HepG2 (cell line): ENCODE measurements at regions not wholly inside any gene's neighbourhood (a gene's known extent, or its start where the extent isn't known, plus 50 kb on each side); places are given as distances from the start of the nearest gene placed in this dataset.

Source experiments
- ATAC-seq: fragments of 200-7000 bp; cut with Tn5 transposase; 3 replicates; pipeline ENCODE4 v1.9.1; 2020; ENCODE audit warnings: mild to moderate bottlenecking, moderate library complexity
- BruUV-seq: library from RNA; stranded (reverse); fragments of 400-500 nt; replicated peaks from 2 replicates; lab custom pipeline; 2021; lab: Mats Ljungman, UMichigan
- CTCF ChIA-PET: fragments of 300-600 bp; formaldehyde crosslinking; extraction: SDS; loops from one replicate; lab custom pipeline; 2021; ENCODE audit warnings: low total read pairs, inconsistent platforms, low intra/inter-chr PET ratio; lab: Yijun Ruan, JAX
- POLR2A ChIA-PET: fragments of 350-600 bp; sonication (Branson Sonifier 250); formaldehyde crosslinking; loops from one replicate; lab custom pipeline; 2020; ENCODE audit warnings: antibody characterized with exemption, inconsistent platforms; lab: Yijun Ruan, JAX
- DNase-seq: peaks from one replicate; pipeline ENCODE4 v3.0.0-alpha.2; 2015; ENCODE audit warnings: low spot score
- FAIRE-seq: peaks from 3 replicates; lab custom pipeline; 2011; peaks lifted over from hg19 to GRCh38; lab: Jason Lieb, UNC
- H2AFZ ChIP-seq: one replicate; pipeline ENCODE4 v1.6.1; 2011; ENCODE audit warnings: low read length, inconsistent platforms
- H3K27ac ChIP-seq: fragments of 300-600 bp; 3 replicates; pipeline ENCODE4 v1.8.0; 2011; ENCODE audit warnings: mixed run types, mild to moderate bottlenecking, mixed read lengths, low read length, inconsistent platforms; ENCODE audit not compliant: insufficient read depth; ENCODE audit errors: extremely low read length
- H3K27me3 ChIP-seq, 2 experiments: fragments of 200-600 bp in 1 of 2; 2 replicates in 1 of 2; 3 replicates in 1 of 2; pipeline versions ENCODE4 v1.6.0 to v1.8.0; 2011; ENCODE audit warnings: low read length in 2 of 2, mild to moderate bottlenecking in 2 of 2, moderate library complexity in 2 of 2, inconsistent platforms in 1 of 2; ENCODE audit not compliant: insufficient read depth in 2 of 2, control insufficient read depth in 1 of 2
- H3K36me3 ChIP-seq, 2 experiments: fragments of 200-600 bp in 1 of 2; replicated peaks in 1 of 2; 2 replicates in 1 of 2; 3 replicates in 1 of 2; pipeline versions ENCODE4 v1.5.1 to v1.8.0; 2011; ENCODE audit warnings: low read length in 2 of 2, inconsistent platforms in 1 of 2; ENCODE audit not compliant: insufficient read depth in 2 of 2, control insufficient read depth in 1 of 2
- H3K4me1 ChIP-seq: 2 replicates; pipeline ENCODE4 v1.5.1; 2012; ENCODE audit warnings: low read length, inconsistent platforms; ENCODE audit not compliant: insufficient read depth
- H3K4me2 ChIP-seq: 2 replicates; pipeline ENCODE4 v1.6.0; 2011; ENCODE audit warnings: low read depth, low read length, inconsistent platforms
- H3K4me3 ChIP-seq, 3 experiments: fragments of 200-600 bp in 1 of 3; sonication (generic), shearing (Covaris generic) in 1 of 3; replicated peaks in 1 of 3; 2 replicates each; pipeline ENCODE4 v1.5.1; 2011 to 2016; ENCODE audit warnings: low read length in 3 of 3, inconsistent platforms in 2 of 3, low read depth in 2 of 3, mild to moderate bottlenecking in 2 of 3, control low read depth in 1 of 3, mixed read lengths in 1 of 3; ENCODE audit not compliant: insufficient read depth in 1 of 3
- H3K79me2 ChIP-seq: one replicate; pipeline ENCODE4 v1.6.1; 2011; ENCODE audit warnings: low read length, inconsistent platforms; ENCODE audit not compliant: insufficient read depth
- H3K9ac ChIP-seq: 2 replicates; pipeline ENCODE4 v1.6.0; 2011; ENCODE audit warnings: mild to moderate bottlenecking, low read depth, low read length, inconsistent platforms; ENCODE audit not compliant: insufficient read depth
- H3K9me3 ChIP-seq: 2 replicates; pipeline ENCODE4 v1.5.1; 2012; ENCODE audit warnings: mild to moderate bottlenecking, low read length
- H4K20me1 ChIP-seq: 2 replicates; pipeline ENCODE4 v1.6.0; 2011; ENCODE audit warnings: inconsistent platforms, mild to moderate bottlenecking, low read length, moderate library complexity; ENCODE audit not compliant: insufficient read depth
- DBP ChIP-seq: sonication (generic); formaldehyde crosslinking; IDR thresholded peaks from 2 replicates; pipeline ENCODE4 v1.4.0; 2020; ENCODE audit warnings: missing genetic modification reagents; ENCODE audit errors: not compliant biosample characterization
- ETS1 ChIP-seq: sonication (generic); formaldehyde crosslinking; IDR thresholded peaks from 2 replicates; pipeline ENCODE4 v1.4.0; 2020; ENCODE audit warnings: missing genetic modification reagents
- GTF3A ChIP-seq: sonication (generic); formaldehyde crosslinking; conservative IDR thresholded peaks from 2 replicates; pipeline ENCODE4 v1.4.0; 2020; ENCODE audit warnings: mild to moderate bottlenecking, missing genetic modification reagents
- HES4 ChIP-seq: sonication (generic); formaldehyde crosslinking; IDR thresholded peaks from 2 replicates; pipeline ENCODE4 v1.9.0; 2021; ENCODE audit warnings: mild to moderate bottlenecking, missing genetic modification reagents, borderline replicate concordance
- MIER2 ChIP-seq: IDR thresholded peaks from 2 replicates; pipeline ENCODE4 v1.6.1; 2016; ENCODE audit warnings: missing biosample characterization, missing genetic modification reagents
- MXI1 ChIP-seq: IDR thresholded peaks from 3 replicates; pipeline ENCODE4 v1.6.1; 2012; ENCODE audit warnings: low read depth, low read length, inconsistent platforms, borderline replicate concordance
- RAD21 ChIP-seq: fragments of 450-650 bp; formaldehyde crosslinking; IDR thresholded peaks from 2 replicates; pipeline ENCODE4 v1.5.0; 2020; ENCODE audit warnings: mild to moderate bottlenecking
- RFXAP ChIP-seq: sonication (generic); formaldehyde crosslinking; IDR thresholded peaks from 2 replicates; pipeline ENCODE4 v1.4.0; 2020; ENCODE audit warnings: missing genetic modification reagents, borderline replicate concordance
- SRSF1 ChIP-seq: fragments of 200-400 bp; formaldehyde crosslinking; optimal IDR thresholded peaks from 2 replicates; pipeline ENCODE3; 2017; ENCODE audit warnings: mild to moderate bottlenecking, low read depth, low read length, moderate library complexity
- ZBTB8A ChIP-seq: sonication (generic); formaldehyde crosslinking; IDR thresholded peaks from 2 replicates; pipeline ENCODE4 v1.4.0; 2020; ENCODE audit warnings: mild to moderate bottlenecking, low read depth, missing genetic modification reagents, borderline replicate concordance
- ZNF33B ChIP-seq: sonication (generic); formaldehyde crosslinking; IDR thresholded peaks from 2 replicates; pipeline ENCODE4 v1.5.1; 2020; ENCODE audit warnings: mild to moderate bottlenecking, missing genetic modification reagents
- ZNF354B ChIP-seq: sonication (generic); formaldehyde crosslinking; IDR thresholded peaks from 2 replicates; pipeline ENCODE4 v1.8.0; 2022; ENCODE audit warnings: mild to moderate bottlenecking, missing genetic modification reagents
- ZNF382 ChIP-seq: sonication (generic); formaldehyde crosslinking; IDR thresholded peaks from 2 replicates; pipeline ENCODE4 v1.5.0; 2020; ENCODE audit warnings: missing genetic modification reagents, mild to moderate bottlenecking, borderline replicate concordance
- ZNF850 ChIP-seq: sonication (generic); formaldehyde crosslinking; conservative IDR thresholded peaks from 2 replicates; pipeline ENCODE4 v1.9.0; 2021; ENCODE audit warnings: mild to moderate bottlenecking, missing genetic modification reagents
- ZNF879 ChIP-seq: sonication (generic); formaldehyde crosslinking; IDR thresholded peaks from 2 replicates; pipeline ENCODE4 v1.8.1; 2023; ENCODE audit warnings: missing genetic modification reagents
- WGBS: methylation state at CpG from one replicate; pipeline ENCODE4 v1.1.6; 2017; ENCODE audit warnings: low lambda C conversion rate; 5-methylcytosine and 5-hydroxymethylcytosine counted together
- in situ Hi-C: cut with HindIII; loops from 2 replicates; pipeline ENCODE4 v1.10.0; 2017; ENCODE audit warnings: low pct_unique_long_range_greater_than_20kb; ENCODE audit not compliant: extremely low pct_ligation_motif_present
- intact Hi-C: fragments of 100-400 bp; cut with micrococcal nuclease; formaldehyde crosslinking; loops from one replicate; pipeline ENCODE4 v1.10.0; 2022; ENCODE audit not compliant: unreplicated experiment

DNA sequence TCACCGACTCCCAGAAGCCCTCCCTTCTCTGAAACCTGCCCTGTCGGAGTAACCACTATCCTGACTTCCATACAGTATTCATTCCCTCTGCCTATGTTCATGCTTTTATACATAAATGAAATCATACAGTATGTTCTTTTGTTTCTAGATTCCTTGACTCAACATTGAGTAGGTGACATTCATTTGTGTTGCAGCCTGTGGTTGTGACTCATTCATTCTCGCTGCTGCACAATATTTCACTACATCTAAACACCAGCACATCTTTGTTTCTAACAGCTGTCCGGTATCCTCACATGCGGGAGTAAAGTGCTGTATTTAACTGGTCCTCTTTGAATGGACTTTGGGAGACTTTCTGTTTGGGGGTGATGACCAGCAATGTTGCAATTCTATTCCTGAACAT, 135.0 kb upstream of the FOXF1 start:
- no peak for ATAC-seq
- 18% methylated on average over 5 of the region's 5 CpGs for WGBS
- Histone ChIP-seq H2AFZ (no peak overlapping the region), H3K27me3 (peaks cover 16 to 84% of the 10 kb centered on the region in 2 experiments), H3K4me3 (no peak overlapping the region), H4K20me1 (no peaks in the 10 kb centered on the region; the same call in 1 of the 2 replicates), H3K9ac (no peak overlapping the region), H3K4me2 (no peak overlapping the region), H3K9me3 (peaks cover 6% of the 10 kb centered on the region; the same call in 1 of the 2 replicates)
- ChIA-PET CTCF (no interaction called here), POLR2A (no interaction called here)
- DNase-seq, result no peak
- in situ Hi-C loops, result no loop called here
- no peak for FAIRE-seq
- intact Hi-C loops, result no loop called here
- TF ChIP-seq ZBTB8A, result no peak
- TF ChIP-seq ZNF354B (CRISPR knock-in tag), result no peak
- TF ChIP-seq ZNF33B, result no peak
- no peak for TF ChIP-seq MXI1
- TF ChIP-seq, all 625 proteins: peak for 0
- H3K27ac ChIP-seq, result no peak overlapping the region
- no peaks in the 10 kb centered on the region for H3K79me2 ChIP-seq
- H3K36me3 ChIP-seq, result no peaks in the 10 kb centered on the region
- H3K4me1 ChIP-seq, result no peaks in the 10 kb centered on the region
- no TSS peak for BruUV-seq

GRCh38 chr16:86375851-86376250, 134.5 kb upstream of the FOXF1 start:
- Histone ChIP-seq H3K36me3 (no peaks in the 10 kb centered on the region), H4K20me1 (no peaks in the 10 kb centered on the region; the same call in 1 of the 2 replicates), H3K4me1 (no peaks in the 10 kb centered on the region), H3K4me2 (no peak overlapping the region), H3K27ac (no peak overlapping the region), H2AFZ (no peak overlapping the region), H3K27me3 (peaks cover 16 to 88% of the 10 kb centered on the region in 2 experiments), H3K9ac (no peak overlapping the region), H3K79me2 (no peaks in the 10 kb centered on the region), H3K9me3 (peaks cover 6% of the 10 kb centered on the region; the same call in 1 of the 2 replicates), H3K4me3 (no peak overlapping the region)
- ATAC-seq (no peak), FAIRE-seq (no peak), DNase-seq (no peak)
- in situ Hi-C loops (no loop called here), intact Hi-C loops (no loop called here)
- no TSS peak for BruUV-seq
- 6% methylated on average over 9 of the region's 9 CpGs for whole genome bisulfite sequencing
- TF ChIP-seq GTF3A (CRISPR knock-in tag) (no peak), HES4 (no peak), RAD21 (CRISPR knock-in tag) (no peak), ZNF879 (CRISPR knock-in tag) (no peak), ZNF850 (no peak), RFXAP (no peak), SRSF1 (no peak), MIER2 (no peak), ZNF382 (CRISPR knock-in tag) (no peak), DBP (CRISPR knock-in tag) (no peak), ETS1 (CRISPR knock-in tag) (no peak)
- ChIA-PET POLR2A (no interaction called here), CTCF (no interaction called here)
